HG03196 (cell line): ENCODE measurements at regions not wholly inside any gene's neighbourhood (a gene's known extent, or its start where the extent isn't known, plus 50 kb on each side); places are given as distances from the start of the nearest gene placed in this dataset.

Source experiments
- ATAC-seq: cut with Tn5 transposase; IDR thresholded peaks from one replicate; pipeline ENCODE4 v1.9.1; 2021; ENCODE audit not compliant: unreplicated experiment

- ATAC-seq, result no peak
These were observed 101.7 kb upstream of the PAX6 start for GRCh38 chr11:31912808-31913207.

DNA sequence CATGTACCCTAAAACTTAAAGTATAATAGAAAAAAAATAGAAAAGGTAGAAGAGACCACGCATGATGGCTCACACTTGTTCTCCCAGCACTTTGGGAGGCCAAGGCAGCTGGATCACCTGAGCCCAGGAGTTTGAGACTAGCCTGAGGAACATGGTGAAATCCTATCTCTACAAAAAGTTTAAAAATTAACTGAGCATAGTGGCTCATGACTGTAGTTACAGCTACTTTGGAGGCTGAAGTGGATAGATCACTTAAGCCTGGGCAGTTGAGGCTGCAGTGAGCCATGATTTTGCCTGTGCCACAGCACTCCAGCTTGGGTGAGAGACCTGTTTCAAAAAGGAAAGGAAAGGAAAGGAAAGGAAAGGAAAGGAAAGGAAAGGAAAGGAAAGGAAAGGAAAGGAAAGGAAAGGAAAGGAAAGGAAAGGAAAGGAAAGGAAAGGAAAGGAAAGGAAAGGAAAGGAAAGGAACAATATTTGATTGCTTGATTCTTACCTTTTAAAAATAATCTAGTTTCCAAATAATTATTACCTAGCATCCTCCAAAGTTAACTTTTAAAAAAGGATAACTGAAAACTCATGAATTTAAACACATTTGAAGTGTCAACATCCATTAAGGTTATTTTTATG is 99.9 kb upstream of the PAX6 start:
- no peak for ATAC-seq

- ATAC-seq, result no peak
These were observed 92.3 kb upstream of the PAX6 start for GRCh38 chr11:31903225-31904074.

DNA sequence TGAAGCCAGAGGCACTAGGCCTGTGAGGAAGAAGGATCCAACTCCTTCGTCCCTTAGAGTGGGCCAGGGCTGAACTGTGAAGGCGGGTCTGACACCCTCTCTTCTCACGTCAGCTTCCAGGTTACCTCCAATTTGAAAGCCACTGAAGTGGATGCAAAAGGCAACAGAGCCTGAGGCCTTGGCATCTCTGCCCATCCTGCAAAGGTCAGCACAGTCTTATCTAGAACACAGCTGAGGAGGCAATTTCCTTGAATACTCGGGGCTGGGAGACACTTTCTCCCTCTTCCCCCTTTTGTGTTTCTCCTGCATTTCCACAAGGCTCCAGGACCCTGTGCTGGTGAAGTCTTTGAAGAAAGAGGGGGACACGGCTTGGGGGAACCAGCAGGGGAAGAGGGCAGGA is 91.6 kb upstream of the PAX6 start:
- no peak for ATAC-seq

GRCh38 chr11:31895926-31896325 is 84.8 kb upstream of the PAX6 start:
- ATAC-seq, result no peak

- no peak for ATAC-seq
These were observed 76.1 kb upstream of the PAX6 start for GRCh38 chr11:31887180-31887579.

DNA sequence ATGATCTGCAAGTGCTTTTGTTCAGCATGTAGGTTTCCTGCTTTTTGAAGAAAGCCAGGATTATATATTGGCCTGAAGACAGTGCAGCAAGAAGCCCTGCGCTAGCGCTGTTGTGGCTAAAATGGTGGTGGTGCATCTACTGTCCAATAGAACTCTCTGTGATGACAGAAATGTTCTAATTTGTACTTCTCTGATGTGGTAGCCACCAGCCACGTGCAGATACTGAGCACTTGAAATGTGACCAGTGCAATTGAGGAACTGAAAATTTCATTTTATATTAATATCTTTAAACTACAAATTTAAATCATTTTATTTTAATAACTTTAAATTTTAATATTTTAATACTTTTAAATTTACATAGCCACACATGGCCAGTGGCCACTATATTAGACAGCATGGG is 73.0 kb upstream of the PAX6 start:
- no peak for ATAC-seq

GRCh38 chr11:31883435-31883834 is 72.3 kb upstream of the PAX6 start:
- no peak for ATAC-seq

DNA sequence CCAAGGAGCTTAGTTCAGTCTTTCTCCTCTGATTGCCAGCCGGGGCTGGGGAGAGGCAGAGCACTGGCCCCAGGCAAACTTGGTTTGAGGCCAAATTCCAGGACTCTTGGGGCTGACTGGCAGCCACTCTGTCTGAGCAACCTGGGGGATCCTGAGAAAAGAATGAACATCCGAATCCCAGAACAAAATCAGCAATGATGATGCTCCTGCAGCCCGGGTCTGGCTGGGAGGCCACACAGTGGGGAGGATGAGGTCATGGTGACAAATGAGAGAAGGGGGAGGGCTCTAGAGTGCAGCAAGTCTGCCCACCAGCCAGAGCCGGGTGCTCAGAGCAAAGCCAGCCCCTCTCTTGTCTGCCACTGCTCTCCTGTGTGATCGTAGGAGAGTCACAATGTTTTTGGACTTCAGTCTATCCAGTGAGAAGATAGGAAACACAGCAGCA is 71.8 kb upstream of the PAX6 start:
- no peak for ATAC-seq

GRCh38 chr11:31881825-31882224 is 70.7 kb upstream of the PAX6 start:
- no peak for ATAC-seq

DNA sequence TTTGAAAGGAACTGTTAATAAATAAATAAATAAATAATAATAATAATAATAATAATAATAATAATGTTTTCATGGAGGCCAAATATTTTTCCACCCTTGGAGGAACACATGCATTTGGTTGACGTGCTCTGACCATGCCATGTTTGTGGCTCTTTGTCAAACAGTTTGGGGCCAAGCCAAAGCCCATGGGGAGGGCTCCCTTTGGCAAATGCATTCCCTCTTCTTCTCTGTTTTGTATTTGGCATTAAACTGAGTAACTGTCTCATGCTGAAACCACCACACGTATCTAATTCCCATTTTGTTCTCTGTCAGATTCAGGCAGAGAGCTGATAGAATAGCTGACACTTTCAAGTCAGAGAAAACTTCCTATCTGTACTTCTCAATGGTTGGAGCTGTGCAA is 68.6 kb upstream of the PAX6 start:
- ATAC-seq, result no peak

DNA sequence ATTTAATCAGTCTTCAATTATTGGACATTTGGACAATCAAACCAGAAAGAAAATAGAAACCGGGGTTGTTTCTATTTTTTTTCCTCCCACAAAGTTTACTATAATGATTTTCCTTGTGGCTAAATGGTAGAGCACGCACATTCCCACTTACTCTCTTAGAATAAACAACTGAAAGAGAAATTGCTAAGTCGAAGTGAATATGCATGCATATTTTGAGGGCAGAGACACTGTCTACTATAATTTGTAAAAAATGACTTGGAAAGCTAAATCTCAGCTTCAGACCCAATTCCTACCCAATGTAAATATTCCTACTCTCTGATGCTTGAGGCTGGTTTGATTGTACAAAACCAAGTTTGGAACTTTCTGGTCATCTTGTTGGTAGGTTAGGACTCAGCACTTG is 66.7 kb upstream of the PAX6 start:
- ATAC-seq, result no peak

- no peak for ATAC-seq
These were observed 66.0 kb upstream of the PAX6 start for GRCh38 chr11:31877083-31877482.

- ATAC-seq, result no peak
These were observed 64.9 kb upstream of the PAX6 start for GRCh38 chr11:31875866-31876560.

DNA sequence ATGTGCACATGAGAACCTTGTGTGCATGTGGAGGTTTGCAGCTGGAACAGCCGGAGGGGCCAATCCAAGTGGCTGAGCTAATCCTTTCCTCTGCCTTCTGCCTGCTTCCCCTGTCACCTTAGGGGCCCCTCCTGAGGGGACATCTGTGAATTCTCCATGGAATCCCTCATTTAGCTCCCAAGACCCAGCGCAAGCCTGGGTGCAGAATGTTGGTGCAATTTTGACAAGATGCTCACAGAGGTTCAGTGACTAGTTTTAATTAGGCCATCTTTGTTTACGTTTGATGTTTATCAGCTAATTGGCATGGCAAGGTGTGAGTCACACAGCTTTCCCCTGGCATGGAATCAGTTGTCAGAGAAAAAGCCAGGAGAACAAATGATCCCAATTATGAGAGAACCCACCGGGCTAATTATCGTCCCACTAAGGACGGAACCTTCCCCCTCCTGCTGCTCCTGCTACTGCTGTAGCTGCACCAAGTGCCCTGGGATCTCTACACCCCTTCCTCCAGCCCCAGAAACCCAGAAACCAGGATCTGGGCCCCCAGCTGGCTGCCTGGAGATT is 63.6 kb upstream of the PAX6 start:
- ATAC-seq, result no peak

- ATAC-seq, result no peak
These were observed 62.0 kb upstream of the PAX6 start for GRCh38 chr11:31873124-31873523.

- ATAC-seq, result no peak
These were observed 60.9 kb upstream of the PAX6 start for GRCh38 chr11:31872076-31872443.

DNA sequence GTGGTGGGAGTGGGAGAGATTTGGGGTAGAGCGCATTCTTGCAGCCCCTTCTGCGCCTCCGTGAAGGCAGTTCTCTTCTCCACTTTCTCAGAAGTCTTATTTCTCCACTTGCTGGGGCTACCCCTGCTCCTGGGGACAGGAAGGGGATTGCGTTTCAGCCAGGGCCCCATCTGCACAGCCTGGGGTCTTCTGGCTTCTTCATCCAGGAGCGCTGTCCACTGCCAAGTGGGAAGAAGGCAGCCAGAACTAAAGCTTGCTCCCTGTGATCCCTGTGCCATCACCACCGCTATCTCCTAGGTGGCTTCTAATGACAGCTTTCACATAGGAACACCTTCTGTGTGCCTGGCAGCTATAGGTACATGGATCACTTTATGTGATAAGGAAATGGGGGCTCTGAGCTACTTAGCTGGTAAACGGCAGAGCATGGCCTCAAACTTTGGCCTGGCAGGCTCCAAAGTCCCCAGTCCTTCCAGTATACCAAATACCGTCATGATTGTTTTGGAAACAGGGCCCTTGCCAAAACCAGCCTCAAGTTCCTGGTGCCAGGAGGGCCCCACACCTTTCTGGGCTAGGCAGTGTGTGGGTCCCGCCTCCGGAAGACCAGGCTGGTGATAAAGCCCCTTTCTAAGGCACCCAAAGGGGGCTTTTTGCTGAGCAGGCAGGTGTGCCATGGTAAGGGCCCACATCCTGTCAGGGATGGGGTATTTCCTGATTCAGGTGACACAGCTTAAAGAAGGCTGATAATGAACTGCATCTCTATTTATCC is 60.4 kb upstream of the PAX6 start:
- no peak for ATAC-seq

DNA sequence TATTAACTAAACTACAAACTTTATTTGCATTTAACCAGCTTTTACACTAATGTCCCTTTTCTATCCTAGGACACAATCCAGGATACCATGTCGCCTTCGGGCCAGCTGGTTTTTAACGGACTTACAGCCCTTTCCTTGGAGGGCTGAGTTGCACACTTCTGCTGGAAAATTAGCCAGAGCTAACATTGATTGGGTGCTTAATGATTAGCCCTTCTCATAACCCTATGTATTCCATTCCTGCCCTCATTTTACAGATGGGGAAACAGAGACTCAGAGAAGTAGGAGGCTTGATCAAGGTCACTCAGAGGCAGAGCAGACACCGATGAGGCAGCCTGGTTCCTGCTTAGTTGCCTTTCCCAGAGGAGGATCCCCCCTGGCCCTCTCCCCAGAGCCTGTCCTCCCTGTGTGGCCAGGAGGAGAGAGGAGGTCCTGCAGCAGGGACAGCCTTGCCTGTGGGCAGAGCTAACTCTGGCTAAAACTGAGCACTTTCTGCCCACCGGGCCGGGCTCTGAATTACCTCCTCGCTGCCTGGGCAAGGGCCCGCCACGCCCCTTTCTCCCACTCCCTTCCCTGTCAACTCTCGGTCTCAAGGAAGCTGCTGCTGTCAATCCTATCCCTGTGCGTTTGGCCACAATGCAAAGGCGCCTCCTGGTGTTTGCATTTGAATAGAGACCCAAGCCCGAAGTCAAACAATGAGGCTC is 59.6 kb upstream of the PAX6 start:
- ATAC-seq, result no peak

GRCh38 chr11:31869986-31870385 is 58.9 kb upstream of the PAX6 start:
- no peak for ATAC-seq
